ENCODE measurements at regions not wholly inside any gene's neighbourhood (a gene's known extent, or its start where the extent isn't known, plus 50 kb on each side); places are given as distances from the start of the nearest gene placed in this dataset.

DNA sequence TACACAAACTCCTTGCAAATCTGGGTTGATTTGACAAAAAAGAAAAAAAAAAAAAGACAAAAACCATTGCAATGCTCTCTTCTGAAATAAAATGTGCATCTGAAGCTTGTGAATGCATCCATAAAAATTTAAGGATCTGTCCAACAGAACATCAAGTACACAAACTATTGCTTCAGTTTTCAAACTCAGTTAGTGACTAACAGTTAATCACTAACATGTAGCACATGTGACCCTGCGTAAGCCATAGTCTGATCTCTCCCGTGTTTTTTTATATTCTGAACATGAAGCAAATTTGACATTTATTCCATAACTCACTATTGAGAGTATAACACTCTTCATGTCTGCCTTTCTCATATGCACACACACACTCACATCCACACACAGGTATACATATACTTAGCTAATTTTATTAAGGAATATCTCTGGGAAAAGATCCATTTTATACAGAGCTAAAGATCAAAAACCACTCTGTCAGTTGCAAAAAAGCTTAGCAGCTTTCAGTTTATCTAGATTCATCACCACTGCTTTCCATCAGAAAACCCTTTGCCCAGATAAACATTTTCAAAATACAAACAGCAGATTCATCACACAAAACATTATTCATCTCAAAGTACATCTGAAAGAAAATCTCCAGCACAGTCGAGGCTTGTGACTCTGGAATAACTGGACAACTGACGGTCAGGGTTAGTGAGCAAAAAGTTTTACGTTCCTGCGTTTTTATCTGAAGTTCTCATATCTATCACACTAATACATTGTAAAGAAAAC, 1000.4 kb upstream of the ACVR2A start:
- DNase-seq, result no peak

DNA sequence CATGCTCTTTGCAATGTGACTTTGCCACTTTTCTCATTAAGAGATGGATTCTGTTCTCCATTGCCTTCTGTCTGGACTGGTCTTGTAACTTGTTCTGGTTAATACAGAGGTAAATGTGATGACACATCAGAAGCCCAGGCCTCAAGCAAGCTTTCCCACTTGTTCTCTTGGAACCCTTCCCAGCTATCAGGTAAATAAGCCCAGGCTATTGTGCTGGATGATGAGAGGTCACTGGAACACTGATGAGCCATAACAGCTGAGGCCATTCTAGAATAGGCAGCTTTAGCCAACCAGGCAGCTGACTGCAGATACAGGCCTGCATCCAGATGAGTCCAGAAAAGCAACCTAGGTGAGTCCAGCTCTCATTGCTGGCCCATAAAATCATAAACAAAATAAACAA, 1007.0 kb upstream of the ACVR2A start:
- no peak for DNase-seq

DNA sequence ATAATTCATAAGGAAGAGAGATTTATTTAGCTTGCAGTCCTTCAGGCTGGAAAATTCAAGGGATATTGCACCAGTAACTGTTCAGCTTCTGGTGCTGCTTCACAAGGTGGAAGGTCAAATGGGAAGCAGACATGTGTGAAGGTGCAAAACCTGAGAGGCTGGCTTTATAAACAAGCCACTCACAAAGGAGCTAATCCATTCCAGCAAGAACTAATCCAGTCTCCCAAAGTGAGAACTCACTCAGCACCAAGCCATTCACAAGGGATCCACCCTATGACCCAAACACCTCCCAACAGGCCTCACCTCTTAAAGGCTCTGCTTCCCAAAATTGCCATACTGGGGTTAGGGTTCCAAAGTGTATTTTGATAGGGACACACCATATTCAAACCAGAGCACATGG, 1018.4 kb upstream of the ACVR2A start:
- no peak for DNase-seq

DNA sequence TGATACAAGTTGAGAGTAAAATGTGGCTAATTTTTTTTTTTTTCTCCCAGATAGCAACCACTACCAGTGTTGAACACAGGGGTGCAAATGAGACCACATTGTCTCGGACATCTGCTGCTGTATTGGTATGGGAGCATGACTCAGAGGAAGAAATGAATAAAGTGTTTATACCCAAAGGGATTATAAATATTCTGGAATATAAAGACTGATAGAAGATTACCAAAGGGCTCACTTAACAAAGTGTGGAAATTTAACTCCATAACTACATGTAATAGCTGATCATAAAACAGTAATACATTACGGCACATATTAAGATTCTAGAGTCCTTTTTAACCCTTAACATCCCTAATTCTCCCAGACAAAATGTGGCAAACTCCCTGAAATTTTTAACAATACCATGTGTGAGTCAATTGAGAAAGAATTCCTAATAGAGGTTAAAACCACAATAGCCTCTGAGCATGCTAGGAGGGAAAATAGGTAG, 1023.0 kb upstream of the ACVR2A start:
- DNase-seq, result no peak

DNA sequence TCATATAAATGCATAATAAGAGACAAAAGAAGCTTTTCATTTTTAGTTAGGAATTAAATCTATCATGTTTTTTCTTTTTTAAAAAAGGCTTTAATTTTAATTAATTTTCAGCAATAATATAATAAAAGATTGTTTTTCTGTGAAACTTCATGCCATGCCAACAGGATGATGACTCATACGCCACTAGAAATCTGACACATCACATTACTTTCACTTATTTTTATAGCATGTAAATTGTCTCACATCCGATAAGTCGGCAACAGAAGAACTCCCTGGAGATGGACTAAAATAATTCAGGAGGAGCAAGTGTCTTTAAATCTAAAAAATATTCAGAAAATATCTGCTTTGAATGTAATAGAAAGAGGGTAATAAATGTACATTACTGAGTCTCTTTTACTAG, 1024.2 kb upstream of the ACVR2A start:
- DNase-seq, result no peak

DNA sequence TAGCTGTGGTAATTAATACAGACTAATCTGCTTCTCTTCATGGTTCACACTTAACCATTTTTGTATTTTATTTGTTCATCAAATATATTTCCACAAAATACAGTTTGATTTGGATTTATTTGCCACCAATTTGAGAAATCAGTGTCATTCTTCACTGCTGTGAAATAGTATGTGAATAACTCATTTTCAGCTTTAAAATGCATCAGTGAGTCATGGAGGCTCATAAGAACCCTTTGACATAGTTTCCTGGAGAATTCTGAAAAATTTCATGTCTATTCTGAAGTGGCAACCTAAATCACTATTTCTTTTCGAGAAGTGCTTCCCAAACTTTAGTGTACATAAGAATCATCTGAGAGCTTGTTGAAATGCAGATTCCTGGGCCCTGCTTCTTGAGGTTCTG, 1026.7 kb upstream of the ACVR2A start:
- no peak for DNase-seq

DNA sequence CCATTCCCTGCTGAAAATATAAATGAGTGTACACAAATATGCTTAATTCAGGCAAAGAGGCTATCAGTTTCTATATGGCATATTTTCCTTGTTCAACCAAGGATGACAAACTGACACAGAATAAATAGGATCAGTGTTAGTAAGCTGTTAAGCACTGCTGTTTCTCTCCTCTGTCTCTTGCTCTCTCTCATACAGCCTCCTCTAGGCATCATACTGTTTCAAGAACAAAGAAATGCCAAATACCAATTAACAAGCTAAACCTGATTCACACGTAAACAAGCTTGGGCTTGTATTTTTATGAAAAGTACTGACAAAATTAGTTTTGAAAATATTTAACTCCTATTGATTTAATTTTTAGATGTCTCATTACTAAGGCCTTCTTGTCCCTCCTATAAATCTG, 1027.2 kb upstream of the ACVR2A start:
- DNase-seq, result no peak

DNA sequence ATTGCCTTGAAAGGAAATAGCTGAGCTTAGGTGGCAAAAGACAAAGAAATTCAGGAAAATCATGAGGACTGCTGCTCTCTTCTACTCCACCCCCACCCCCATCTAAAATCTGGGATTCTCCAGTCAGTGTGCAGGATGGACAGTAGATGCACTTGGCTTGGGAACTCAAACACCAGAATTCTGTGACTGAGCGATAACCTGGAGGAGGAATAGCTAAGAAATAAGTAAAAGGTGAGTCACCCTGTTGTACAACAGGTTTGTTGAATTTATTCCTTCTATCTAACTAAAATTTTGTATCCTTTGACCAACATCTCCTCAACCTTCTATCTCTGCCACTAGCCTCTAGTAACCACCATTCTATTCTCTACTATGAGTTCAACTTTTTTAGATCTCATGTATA, 1029.9 kb upstream of the ACVR2A start:
- DNase-seq, result no peak

DNA sequence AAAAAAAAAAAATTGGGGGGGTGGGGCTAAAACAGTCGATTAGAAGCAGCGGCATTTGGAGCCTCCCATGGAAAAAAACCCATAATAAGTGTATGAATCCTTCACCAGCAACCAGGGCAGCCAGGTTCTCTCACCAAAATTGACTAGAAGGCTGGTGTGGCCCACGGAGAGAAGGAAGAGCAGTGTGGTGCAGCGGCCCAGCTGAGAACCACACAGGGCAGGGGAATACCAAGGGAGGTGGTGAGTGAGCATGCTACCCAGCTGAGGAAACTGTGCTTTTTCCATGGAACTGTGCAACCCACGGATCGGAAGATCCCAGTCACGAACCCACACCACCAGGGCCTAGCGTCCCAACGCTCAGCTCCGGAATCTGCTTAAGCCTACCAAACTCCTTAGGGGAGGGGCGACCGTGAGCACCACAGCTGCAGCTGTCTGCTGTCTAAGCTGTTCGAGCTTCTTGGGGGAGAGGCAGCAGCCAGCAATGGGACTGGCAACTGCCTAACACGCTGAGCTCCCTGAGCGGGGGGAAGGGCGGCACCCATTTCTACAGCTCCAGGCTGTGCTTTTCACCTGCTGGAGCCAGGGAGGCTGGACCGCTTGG, 1037.2 kb upstream of the ACVR2A start:
- DNase-seq, result no peak

DNA sequence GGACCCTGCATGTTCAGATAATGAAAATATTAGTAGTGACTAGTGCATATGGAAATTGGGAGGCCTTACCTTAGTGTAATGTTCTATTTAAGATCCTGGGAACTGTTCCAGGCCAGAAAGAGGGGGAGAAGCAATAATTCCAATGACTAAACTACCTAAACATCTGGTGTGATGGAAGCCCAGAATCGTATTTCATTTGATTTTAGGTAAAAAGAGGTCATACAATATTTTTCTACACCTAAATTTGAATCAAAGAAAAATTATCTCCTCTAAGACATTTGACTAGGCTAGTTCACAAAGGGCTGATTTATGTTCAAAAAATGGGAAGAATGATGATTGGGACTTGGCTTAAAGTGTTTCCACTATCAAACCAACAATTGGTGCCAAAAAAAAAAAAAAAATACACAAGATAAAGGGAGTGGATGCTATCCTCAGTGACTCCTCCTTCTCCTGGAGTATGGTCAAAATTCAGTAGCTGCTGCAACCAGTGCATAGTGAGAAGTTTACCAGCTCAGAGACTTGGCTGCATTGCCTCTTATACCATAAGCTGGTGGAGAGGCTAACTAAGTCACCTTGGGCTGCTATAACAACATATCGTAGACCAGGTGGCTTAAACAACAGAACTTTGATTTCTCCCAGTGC, 1038.3 kb upstream of the ACVR2A start:
- DNase-seq, result no peak

DNA sequence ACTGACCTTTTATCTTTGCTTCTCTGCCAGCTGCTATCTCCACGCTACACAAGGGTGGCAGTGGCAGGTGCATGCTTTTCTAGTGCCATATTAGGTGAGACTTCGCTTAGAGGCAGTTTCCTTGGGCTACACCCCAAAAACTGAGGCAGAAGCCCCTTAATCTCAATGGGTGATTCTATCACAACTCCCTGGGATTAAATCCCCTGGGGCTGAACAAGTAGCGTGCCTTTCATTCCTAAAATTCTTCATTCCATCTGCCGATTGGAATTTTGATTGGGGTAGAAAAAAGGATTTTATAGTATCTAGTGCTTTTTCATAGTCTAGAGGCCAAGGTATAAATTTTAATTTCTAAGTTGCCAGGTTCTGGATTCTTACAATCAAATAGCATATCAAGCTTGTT, 1040.5 kb upstream of the ACVR2A start:
- no peak for DNase-seq

DNA sequence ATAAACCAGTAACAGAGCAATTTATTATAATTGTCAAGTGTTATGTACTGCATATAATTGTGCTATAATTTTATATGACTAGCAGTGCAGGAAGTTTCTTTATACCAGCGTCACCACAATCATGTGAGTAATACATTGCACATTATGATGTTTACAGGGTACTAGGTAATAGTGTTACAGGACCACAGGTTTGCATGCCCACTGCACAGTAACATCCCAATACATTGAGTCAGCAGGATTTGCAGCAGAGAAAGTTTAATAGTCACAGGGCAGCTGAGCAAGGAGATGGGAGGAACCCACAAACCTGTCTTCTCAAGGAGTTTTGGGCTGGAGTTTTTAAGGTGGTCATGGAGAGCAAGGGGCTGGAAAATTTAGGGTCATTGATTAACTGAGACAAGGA, 1042.9 kb upstream of the ACVR2A start:
- no peak for DNase-seq

DNA sequence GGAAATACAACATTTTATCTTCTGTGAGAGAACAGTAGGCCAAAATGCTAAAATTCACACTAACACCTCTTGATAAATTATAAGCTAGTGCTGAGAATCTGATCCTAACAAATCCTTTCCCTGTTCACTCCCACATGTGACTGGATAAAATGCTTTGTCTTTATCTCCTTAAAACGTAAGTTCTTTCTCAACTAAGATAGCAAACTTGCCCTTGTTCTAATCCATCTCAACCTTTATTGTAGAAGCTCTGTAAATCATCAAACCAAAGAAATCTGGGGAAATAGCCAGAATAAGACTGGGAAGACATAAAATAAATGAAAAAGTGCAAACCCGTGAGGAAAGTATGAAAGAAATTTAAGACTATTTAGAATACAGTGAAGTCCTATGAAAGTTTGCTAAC, 1058.4 kb upstream of the ACVR2A start:
- DNase-seq, result no peak

DNA sequence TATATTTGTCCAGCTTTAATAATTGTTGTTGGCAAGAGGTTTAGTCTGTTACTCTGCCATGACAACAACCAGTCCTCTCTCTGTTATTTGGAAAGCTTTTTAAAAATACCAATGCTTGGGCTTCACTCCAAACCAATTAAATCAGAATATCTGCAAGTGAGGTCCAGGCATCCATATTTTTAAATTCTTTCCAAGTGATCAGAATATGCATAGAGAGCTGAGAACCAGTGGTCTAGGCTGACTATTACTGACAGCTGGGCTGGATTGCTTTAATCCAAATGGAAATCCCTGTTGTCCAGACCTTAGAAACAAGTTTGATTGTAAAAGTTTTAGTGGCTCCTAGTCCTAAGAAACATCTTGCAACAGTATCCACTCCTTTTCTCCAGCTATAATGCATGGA, 1059.7 kb upstream of the ACVR2A start:
- no peak for DNase-seq

DNA sequence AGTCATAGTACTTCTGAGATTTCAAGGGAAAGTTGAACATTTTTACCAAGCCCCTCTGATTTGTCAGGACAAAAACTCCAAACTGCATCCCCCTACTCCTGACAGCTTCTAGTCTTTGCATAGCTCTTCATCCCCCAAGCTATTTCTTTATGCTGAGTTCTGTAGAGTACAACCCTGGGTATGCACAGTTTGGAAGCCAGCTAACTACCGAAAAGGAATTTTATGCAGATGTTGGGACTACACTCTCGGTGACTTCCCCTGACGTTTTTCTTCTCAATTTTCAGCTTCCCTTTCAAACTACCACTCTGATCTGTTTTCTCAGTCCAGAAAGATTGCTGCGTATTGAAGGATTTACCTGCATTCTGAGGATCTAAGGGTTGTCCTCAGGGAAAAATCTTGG, 1060.2 kb upstream of the ACVR2A start:
- DNase-seq, result no peak

DNA sequence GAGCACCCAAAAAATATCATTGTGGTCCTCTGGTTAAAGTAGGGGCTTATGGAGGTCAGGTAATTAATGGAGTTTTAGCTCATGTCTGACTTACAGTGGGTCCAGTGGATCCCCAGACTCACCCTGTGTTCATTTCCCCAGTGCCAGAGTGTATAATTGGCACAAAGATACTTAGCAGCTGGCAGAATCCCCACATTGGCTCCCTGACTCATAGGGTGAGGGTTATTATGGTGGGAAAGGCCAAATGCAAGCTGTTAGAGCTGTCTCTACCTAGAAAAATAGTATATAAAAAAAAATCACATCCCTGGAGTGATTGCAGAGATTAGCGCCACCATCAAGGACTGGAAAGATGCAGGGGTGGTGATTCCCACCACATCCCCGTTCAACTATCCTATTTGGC, 1067.6 kb upstream of the ACVR2A start:
- DNase-seq, result no peak

DNA sequence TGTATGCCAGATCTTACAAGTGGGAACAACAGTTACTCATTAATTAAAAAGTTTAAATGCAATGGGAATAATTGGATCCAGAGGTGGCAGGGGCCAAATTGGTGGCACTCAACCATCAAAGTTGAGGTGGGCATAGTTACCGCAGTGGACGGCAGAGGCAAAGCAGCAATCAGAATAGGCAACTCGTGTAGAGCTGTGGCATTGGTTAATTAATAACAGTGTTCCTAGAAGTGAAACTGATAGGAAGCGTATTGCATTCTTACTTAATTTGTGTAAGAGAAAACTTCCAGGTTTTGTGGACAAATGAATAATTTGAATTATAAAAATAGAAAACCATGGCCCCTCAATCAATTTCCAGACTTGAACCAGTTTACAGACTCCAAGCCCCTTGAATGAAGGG, 1068.2 kb upstream of the ACVR2A start:
- DNase-seq, result no peak

DNA sequence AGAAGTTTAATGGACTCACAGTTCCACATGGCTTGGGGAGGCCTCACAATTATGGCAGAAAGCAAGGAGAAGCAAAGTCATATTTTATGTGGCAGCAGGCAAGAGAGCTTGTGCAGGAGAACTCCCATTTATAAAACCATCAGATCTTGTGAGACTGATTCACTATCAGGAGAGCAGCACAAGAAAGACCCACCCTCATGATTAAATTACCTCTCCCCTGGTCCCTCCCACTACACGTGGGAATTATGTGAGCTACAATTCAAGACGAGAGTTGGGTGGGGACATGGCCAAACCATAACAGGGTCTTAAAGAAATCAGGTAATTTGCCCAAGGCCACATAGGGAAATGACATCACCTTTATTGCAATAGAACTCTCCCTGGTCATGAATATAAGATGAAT, 1073.3 kb upstream of the ACVR2A start:
- no peak for DNase-seq

DNA sequence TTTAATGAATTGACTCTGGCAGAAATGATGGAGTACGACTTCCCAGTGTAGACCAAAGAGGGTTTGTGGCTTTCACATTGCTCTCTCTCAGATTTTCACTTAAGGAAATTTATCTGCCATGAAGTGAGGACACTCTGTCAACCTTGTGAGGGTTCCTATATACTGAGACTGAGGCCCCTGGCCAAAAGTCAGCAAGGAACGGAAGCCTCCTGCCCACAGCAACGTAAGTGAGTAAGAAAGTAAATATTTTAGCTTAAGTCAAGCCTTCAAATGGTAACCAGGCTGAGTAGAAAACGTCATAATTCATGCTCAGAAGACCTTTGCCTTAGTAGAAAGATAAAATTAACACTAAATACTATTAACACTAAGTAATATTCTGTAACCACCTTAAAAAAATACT, 1080.5 kb upstream of the ACVR2A start:
- no peak for DNase-seq

DNA sequence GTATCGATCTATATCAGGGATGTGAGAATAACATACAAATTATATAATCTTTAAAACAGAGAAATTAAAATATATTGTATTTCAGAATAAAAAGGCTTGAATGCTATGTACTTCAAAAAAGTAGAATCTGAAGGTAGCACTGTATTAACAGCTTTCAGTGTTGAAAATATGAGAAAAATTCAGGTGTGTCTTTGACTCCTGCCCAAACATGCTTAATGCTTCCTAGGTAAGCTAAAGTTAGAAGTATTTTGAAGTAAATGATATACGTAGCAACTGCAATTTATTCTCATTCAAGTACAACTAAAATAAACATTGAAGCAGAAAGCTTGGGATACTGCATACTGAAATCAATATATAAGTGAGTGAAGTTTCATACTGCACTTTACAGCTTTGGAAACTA, 1082.0 kb upstream of the ACVR2A start:
- no peak for DNase-seq

DNA sequence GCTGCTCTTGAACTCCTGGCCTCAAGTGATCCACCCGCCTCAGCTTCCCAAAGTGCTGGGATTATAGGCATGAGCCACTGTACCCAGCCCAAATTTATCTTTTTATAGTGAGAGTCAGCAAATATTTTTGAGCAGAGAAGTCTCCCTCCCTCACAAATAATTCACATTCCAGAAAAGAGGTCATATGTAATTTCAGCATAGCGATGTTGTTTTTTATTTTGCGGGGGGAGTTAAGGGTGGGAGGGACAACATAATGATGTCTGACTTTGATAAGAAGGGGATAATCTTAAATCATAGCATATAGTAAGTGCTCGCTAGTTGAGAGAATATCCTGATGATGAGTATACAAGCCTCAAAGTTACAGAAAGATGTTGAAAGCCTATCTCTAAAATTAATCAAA, 1090.2 kb upstream of the ACVR2A start:
- DNase-seq, result no peak

DNA sequence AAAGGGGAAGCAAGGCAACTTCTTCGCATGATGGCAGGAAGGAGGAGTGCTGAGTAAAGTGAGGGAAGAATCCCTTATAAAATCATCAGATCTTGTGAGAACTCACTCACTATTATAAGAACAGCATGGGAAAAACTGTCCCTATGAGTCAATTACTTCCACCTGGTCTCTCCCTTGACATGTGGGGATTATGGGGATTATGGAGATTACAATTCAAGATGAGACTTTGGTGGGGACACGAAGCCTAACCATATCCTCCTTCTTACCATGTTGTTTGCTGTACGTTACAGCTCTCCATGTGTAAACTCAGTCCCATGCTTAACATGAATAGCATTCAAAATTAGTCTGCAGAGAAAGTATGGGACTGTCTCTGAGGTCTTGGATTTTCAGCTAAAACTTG, 1096.8 kb upstream of the ACVR2A start:
- DNase-seq, result no peak

DNA sequence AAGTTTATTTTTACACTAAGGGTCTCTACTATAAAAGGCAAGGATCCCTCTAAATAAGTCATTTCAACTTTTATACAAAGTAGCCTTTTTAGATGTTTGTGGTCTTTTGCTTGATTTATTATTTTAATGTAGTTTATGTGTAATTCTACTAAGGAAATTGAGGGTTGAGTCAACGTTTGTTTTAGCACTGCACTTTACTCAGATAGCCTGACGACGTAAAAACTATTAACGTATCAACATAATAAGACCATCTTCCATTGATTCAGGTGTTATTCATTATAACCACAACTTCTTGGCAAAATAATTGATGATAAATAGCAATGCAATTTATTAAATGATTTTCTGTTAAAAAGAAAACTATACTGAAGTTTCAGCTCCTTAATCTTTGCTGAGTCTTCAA, 1103.6 kb upstream of the ACVR2A start:
- no peak for DNase-seq

DNA sequence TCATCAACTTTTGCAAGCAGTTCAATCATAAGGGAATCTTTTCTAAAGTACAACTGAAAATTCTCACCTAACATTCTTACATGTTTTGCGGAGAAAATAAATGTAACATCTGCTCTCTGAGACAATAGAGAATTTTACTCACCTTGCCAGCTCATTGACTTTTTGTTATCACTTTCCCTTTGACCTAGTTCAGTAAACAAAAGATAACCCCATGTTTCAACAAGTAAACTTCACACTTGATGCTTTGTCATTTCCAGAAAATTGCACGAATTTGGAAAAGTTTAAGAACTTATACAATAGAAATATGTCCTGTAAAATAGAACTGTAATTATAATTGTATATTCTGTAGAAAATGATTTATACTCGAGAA, 1110.0 kb upstream of the ACVR2A start:
- no peak for DNase-seq
